ENCODE measurements at regions not wholly inside any gene's neighbourhood (a gene's known extent, or its start where the extent isn't known, plus 50 kb on each side); places are given as distances from the start of the nearest gene placed in this dataset.
A peak's percentile ranks its signal among the peaks of the same experiment; 100 is the strongest.

GRCh38 chr17:409848-410542 is 57.4 kb upstream of the RPH3AL start (continued):
- no peak for TF ChIP-seq ATF7-NPFF (CRISPR knock-in tag; IDR thresholded peaks at IDR 0.05; ENCODE audit: low read depth)
- no peak for TF ChIP-seq ZNF800 (CRISPR knock-in tag; IDR thresholded peaks at IDR 0.05)
- peak; percentile 34 for TF ChIP-seq IKZF5 (CRISPR knock-in tag; IDR thresholded peaks at IDR 0.05)
- 0 out of 2 replicates have a peak, but pooled peaks have one; percentile 58 for TF ChIP-seq ZNF619 (CRISPR knock-in tag; IDR thresholded peaks at IDR 0.05)
- TF ChIP-seq ZNF484 (CRISPR knock-in tag; IDR thresholded peaks at IDR 0.05; ENCODE audit: borderline replicate concordance, low read depth), result no peak
- no peak for TF ChIP-seq ZFAT (CRISPR knock-in tag; conservative IDR thresholded peaks at IDR 0.05)
- no peak for TF ChIP-seq ZSCAN5A (CRISPR knock-in tag; IDR thresholded peaks at IDR 0.05; ENCODE audit: borderline replicate concordance)
- peak; percentile 34; the same call in 1 of the 2 replicates for TF ChIP-seq ZBTB2 (CRISPR knock-in tag; IDR thresholded peaks at IDR 0.05; ENCODE audit: low read depth)
- TF ChIP-seq MLXIP (CRISPR knock-in tag; IDR thresholded peaks at IDR 0.05; ENCODE audit: borderline replicate concordance), result no peak
- TF ChIP-seq PAX8 (CRISPR knock-in tag; IDR thresholded peaks at IDR 0.05; ENCODE audit: borderline replicate concordance), result no peak; the same call in 1 of the 2 replicates
- no peak for TF ChIP-seq BATF2 (CRISPR knock-in tag; IDR thresholded peaks at IDR 0.05)
- no peak for TF ChIP-seq ZUFSP (CRISPR knock-in tag; IDR thresholded peaks at IDR 0.05; ENCODE audit: borderline replicate concordance)
- no peak for TF ChIP-seq HNF1B (CRISPR knock-in tag; IDR thresholded peaks at IDR 0.05)

Data from HepG2 (cell line).